Glomerular visceral epithelial cell (primary cell): ENCODE measurements at regions not wholly inside any gene's neighbourhood (a gene's known extent, or its start where the extent isn't known, plus 50 kb on each side); places are given as distances from the start of the nearest gene placed in this dataset.

ENCODE experiments used
- DNase-seq: peaks from one replicate; pipeline ENCODE4 v3.0.0-alpha.2; 2016; ENCODE audit errors: extremely low spot score

DNA sequence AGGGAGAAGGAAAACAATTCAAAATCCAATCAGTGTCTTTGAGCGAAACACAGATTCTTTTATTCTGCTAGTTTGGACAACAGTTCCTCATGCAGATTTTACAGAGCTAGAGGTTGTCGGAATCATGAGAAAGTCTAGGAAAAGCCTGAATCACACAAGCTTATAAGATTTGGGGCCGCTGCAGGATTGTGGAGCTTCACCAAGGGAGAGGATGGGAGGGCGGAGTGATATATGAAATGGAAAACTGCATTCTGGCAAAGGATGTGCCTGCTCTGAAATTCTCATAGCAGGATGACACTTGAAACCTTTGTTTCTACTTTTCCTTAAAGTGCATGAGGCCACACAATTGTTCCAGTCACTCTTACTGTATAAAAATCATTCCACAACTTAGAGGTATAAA is 134.3 kb downstream of the OR2K2 start:
- no peak for DNase-seq

DNA sequence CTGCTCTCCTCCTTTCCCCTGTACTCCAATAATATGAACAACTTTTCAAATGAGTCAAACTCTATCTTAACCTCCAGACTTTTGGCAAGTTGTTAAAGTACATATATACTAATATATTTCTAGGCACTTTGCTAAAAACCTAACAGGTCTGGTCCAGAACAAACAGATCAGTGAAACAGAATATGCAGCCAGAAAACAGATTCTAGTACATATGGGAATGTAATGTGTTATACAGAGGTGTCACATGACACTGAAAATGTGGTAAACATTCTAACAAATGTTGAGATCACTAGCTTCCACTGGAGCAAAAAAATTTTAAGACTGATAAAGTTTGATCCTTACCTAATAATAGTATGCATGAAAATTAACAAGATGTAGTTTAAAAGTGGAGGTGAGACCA is 136.9 kb downstream of the OR2K2 start:
- no peak for DNase-seq

DNA sequence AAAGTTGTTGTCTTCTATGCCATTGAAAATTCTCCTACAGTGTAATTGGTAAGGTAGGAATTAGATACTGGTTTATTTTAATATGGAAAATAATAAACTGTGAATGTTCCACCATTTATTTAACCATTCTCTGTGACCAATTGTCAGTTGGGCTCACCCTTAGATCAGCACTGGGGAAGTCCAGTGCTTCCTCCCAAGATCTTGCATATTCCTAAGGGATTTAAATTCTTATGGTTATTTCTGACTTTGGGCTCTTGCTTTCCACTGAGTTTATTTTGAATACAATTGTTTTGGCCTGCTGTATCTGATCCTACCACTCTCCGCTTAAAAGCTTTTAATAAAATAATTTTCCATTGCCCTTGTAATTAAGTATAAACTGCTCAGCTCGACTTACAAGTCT is 137.4 kb downstream of the OR2K2 start:
- no peak for DNase-seq

DNA sequence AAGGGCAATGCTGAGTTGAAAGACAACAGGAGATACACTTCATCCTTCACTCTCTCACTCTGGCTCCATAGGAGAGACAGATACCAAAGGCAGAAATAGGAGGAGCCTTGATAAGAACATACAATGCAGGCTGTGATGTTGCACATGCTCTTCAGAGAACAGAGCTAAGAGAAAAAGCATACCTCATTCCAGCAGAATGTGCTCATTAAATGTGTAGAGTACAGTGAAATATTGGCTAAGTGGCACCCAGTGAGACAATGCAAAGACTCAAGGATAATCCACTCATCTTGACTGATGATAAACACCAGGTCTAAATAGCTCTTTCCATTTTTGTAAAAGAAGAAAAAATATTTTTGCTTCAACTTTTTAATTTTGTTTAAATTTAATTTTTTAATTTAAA is 139.7 kb downstream of the OR2K2 start:
- no peak for DNase-seq

DNA sequence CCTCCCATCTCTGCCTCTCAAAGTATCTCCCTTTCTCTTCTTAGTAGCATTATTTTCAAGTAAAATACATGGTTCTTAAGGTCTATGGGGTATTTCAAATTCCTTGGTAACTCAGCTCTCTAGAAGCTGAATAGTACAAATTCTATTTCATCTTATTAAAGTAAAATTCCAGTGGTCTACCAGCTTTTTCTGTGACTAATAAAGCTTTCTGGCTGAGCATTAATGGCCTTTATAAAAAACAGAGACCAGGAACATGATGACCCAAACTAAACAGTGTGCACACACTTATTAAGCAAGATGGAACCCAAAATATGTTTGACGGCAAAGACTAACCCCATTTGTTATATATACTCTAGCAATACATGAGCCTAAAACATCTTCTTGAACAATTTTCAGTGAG is 142.6 kb downstream of the OR2K2 start:
- DNase-seq = no peak

DNA sequence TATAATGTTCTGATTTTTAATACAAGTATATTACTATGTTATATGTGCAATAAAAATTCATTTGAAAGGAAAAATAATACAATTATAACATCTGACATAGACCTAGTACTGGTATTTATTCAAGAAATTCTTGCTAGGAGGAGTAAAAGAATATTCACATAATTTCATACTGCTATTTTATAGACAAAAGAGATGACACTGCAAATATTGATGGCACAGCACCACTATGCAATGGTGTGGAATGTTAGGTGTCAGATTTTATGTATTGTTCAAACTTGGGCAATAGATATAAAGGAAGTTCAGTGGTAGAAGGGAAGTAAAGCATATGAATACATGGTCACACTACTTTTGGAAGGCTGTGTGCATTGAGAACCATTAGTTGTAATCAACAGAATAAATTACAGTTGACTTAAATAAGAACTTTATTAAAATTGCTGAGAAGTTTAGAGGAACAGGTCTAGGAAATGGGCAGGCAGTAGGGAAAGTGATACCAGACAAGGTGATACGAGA is 143.9 kb downstream of the OR2K2 start:
- DNase-seq = no peak

DNA sequence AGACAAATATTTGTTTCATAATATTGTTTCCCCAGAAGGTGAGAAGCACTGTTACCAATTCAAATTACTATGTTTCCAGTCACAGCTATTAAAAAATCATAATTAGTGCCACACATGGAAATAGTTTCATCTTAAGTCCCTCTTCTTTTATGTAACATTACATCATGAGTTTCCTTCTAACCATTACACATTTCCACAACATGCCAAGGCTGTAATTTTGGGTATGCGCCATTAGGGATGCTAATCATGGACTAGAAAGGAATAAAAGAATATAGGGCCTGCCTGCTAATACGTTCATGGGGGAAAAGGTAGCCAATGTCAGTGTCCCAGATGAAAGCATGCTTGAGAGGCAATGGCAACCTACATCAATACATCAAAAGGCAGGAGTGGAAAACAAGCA is 142.5 kb upstream of the LPAR1 start:
- DNase-seq = no peak

DNA sequence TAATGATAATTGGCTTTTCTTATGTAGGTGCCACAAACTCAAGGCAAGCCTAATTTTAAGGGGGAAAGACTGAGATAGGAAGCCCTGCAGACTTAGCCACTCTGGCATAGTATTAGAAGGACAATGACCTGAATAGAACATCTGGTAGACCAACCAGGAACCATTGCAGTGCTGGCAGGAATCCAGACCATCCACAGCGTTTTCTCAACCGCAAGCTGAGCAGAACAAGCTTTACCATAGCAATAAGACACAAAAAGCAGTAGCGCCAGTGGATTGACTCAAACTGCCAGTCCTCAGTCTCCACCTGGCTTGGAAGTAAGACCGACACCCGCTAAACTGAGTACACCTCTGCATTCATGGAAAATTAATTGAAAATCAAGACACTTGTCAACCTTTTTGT is 141.3 kb upstream of the LPAR1 start:
- peak; percentile 40 for DNase-seq

DNA sequence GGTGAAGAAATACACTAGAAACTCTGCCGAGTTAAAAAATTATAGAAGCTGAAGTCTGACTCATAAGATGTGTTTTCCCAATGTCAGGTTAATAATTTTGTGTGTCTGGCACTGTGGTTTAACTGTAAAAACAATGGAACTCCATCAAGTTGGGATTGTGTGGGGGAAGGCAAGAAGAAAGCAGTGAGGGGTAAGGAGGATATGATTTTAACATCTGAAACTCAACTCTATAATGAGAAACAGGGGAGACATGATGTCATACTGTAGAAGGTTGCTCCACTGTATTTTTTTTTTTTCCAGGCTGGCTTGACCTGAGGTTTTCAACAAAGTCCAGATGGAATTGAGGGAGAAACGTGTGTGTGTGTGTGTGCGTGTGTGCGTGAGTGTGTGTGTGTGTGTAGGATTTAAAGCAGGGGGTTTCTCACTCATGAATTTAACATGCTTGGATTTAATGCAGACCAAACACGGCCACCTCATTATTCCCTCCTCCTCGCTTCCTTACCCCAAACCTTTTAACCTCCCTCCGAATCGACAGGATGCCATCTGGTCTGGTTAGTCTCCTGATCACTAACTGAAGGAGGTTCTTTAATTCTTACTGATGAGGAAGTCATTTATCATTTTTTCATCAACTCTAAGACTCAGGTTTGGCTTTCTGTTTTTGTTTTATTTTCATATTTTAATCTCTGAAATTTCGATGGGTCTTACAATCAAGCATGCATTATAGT is 140.2 kb upstream of the LPAR1 start:
- DNase-seq = peak; percentile 97

DNA sequence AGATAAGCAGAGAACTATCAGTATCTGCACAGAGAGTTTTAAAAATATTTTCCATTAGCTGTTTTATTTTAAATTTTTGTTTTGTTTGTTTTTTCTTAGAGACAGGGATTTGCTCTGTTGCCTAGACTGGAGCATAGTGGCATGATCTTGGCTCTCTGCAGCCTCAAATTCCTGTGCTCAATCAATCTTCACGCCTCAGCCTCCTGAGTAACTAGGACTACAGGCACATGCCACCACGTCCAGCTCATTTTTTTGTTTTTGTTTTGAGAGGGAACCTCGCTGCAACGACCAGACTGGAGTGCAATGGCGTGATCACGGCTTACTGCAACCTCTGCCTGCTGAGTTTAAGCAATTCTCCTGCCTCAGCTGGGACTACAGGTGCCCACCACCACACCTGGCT is 138.2 kb upstream of the LPAR1 start:
- peak; percentile 63 for DNase-seq

DNA sequence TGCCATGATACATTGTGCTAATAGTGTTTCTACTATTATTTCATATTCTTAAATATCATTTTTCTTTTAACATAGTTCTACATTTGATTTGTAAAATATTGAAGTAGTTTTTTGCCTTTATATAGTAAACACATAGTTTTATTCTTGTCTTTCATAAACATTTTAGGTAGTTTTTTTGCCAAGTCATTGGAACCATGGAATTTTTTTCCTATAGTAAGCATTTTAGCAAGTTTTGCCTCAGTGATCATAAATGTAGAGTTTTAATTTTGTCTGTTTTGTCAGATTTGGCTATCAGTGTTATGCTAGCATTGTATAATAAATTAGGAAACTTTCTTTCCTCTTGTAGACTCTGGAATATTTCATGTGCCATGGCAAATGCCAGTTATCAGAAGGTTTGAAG is 137.1 kb upstream of the LPAR1 start:
- no peak for DNase-seq

DNA sequence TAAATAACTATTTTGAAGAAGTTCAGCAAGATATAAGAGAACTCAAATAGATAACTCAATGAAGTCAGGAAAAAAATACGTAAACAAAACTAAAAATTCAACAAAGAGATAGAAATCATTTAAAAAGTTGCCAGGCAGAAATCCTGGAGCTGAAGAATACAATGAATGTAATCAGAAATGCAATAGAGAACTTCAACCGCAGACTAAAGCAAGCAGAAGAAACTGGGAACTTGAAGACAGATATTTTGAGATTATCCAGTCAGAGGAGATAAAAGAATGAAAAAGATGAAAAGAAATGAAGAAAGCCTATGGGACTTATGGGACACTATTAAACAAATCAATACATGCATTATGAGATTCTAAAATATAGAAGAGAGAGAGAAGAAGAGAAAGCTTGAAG is 129.1 kb upstream of the LPAR1 start:
- DNase-seq = no peak

DNA sequence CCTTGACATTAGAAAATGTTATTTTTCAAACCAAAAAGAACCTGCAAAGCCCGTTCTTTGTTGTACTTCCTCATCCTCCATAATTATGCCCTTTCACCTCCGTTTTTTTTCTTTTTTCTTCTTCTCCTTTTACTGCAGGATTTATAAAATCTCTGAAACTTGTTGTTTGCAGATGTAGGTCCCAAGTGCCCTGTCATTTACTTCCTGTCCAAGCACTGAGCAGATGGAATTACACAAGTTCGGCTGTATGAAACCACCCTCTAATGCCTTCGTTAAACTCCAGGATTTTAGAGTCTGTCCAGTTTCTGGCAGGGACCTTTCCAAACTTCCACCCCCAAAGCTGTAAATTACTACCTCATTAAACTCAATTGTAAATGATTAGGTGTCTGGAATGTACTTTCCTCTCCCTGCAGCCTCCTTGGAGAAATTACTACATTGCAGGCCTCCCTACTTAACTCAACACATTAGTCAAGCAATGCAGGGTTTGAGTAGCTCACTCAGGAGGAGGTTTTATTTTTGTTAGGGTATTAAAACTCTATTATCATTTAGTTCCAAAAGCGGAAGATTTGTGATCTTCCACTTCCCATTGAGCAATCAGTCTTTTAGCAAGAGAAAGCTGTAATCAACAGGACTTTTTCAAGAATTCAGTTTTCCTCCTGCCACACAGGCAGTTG is 125.6 kb upstream of the LPAR1 start:
- DNase-seq = no peak

DNA sequence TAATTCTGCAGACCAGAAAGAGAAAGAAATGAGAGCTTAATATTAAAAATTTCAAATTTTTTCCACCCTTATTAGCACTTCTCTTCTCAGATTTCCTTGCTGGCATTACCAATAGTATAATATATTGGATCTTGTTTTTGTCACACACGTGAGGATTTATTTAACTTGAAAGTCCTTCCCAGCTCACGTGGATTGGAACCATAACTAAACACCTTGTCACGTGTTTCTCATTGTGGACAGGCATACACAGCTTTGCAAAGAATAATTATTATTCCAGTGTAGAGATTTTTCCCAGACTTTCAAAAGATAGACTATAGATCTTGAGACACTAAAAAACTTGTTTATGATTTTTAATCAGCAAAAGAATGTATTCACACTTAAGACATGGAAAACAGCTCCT is 123.8 kb upstream of the LPAR1 start:
- no peak for DNase-seq

DNA sequence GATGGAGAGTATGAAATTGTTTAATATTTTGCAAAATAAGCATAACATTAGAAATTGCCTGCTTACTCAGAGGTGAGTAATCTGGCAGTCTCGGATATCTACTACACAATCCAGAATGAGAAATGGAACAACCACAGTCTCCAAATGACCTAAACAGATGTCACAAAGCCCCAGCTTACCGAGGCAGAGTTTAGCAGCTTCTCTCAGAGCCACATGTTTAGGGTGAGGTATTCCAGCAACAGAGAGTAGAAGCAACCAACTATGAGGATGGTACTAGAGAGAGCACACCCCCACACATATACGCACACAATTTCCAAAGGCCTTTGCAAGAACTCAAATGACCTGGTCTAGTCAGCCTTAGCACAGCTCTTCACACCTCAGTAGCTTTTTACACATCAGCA is 122.7 kb upstream of the LPAR1 start:
- DNase-seq = peak; percentile 62

DNA sequence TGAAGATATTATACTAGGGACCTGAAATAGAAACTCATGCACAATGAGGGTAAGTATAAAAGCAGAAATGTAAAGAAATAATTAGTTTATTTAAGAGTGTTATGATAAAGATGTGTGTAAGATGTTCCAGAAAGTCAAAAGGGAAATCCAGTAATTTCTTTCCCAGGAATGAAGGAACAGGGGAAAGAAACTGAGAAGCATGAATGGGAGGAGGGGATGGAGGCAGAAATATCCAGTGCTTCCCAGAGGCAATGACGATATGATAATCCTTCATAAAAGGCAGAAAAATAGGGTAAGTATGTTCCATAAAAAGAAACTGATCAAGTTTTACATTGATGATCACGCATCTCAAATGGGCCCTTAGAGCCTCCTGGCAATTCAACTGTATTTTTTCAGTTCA is 120.7 kb upstream of the LPAR1 start:
- DNase-seq = no peak

DNA sequence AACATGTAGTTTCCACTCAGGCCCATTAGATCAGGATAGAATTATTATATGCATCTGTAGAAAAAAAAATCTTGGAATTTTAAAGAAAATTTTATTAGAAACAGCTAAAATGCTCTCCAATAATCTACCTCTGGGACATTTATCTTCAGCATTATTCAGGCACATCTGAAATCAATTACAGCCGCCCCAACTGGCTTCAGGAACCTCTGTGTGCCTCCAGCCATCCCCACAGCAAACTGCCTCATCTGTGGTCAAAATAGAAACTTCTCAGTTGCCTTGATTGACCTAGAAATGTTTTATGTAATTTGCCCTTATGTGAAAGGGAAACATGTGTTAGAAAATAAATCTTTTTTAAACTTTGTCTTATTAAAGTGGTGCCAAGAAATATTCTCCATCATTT is 120.1 kb upstream of the LPAR1 start:
- DNase-seq = no peak

DNA sequence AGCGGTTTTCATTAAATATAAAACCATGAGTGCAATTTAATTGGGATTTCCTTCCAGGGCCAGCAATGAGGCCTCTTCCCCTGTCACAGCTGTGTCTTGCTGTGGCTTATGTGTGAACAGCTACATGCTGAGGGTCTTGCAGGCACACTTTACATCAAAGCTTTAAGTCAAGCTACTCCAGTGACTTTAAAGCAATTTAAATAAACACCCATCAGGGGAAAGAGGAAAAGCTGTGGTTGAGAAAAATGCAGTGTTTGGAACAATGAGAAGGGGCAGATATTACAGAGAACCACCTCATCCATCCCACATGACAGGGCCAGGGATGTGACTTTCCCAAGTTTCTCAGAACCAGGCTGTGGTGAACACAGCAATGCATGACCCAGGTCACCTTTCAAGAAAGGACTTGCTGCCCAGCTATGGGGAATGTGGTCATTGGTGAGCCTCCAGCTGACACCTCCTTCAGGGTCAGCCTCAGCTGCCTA is 115.9 kb upstream of the LPAR1 start:
- no peak for DNase-seq

DNA sequence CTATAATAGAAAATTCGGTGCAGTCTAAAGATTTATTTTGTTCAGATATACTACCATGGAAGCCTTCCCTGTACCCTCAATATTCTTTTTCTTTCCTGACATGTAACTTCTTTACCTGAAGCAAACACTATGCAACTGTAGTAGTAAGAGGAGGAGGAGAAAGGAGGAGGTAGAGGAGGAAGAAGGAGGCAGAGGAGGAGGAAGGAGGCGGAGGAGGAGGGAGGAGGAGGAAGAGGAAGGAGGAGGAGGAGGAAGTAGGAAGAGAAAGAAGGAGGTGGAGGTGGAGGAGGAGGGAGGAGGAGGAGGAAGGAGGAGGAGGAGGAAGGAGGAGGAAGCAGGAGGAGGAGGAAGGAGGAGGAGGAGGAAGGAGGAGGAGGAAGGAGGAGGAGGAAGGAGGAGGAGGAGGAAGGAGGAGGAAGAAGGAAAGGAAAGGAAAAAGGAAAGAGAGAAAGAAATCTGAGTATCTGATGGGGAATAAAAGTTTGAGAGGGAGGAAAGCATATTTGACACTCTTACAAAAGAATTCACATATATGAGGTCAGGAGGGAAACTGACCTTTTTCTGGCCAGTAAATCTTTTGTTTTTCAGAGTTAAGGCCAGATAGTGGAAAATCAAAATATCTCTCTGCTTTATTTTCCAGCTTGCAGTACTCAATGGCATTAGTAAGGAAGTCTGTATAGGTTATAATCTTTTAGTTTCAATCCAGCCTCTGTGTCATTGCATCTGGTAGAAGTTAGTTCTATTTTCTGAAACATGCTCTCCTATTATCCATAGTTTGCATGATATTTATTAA is 114.5 kb upstream of the LPAR1 start:
- DNase-seq = no peak

DNA sequence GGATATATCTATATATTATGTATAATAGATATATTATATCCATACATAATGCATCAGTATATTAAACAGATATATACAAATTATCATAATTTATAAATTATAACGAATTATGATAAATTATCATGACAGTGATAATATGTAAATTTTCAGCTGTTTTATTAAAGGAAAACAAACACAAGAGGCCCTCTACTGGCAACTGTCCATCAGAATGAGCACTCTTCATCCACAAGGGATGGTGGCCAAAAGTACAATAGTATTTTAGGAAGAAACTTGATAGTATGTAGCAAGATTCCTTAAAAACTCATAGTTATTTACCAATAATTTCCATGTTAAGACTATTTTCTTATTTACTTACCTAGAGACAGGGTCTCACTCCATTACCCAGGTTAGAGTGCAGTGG is 113.3 kb upstream of the LPAR1 start:
- no peak for DNase-seq

DNA sequence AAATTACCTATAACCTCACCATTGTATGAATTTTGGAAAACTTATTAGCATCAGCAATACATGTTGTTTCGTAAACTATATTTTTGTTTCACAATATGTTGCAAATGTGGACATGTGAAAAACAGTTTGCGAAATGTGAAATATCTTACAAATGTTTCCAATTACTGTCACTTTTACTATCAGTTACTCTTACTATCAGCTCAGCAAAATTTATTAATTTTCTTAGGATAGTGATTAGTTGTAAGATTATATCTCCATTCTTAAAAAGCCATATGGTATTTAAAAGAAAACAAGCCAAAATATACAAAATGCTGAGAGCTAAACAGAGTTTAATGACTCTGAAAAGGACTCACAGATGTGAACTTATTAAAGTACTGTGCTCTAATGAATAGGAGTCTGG is 111.9 kb upstream of the LPAR1 start:
- DNase-seq = no peak

DNA sequence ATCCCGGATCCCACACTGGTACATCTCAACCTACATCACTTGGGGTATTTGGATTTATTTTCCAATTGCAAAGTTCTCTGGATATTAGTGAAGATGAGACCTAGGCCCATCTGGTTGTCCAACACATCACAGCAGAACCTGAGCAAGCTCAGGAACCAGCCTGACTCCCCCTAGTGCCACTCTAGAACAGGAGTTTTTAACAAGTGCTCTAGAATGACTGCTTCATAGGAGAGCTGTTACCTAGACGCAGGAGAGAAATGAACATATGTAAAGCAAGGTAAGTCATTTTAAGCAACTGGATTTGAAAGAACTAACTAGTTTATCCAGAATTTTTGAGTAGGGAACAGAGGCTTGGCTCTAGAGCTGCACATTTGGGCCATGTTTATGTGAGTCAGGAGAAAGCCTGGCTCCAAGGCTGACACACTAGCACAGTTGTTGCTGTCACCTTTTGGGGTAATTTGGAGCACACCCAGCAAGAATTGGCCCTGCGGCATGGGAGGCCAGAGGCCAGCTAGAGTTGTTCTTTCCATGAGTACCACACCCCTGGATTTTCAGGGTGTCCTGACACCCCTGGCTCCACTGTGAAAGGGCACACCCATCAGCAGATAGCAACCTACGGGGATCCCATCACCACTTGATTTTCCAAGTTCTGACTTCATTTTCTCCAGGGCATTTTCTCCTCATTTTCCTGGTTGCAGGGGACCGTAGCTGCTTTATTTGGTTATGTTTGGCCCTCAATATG is 110.9 kb upstream of the LPAR1 start:
- DNase-seq = no peak
